GM06990 (cell line): ENCODE measurements at regions not wholly inside any gene's neighbourhood (a gene's known extent, or its start where the extent isn't known, plus 50 kb on each side); places are given as distances from the start of the nearest gene placed in this dataset.

Experiments used
- DNase-seq: peaks from one replicate; pipeline ENCODE4 v3.0.0-alpha.2; 2011; ENCODE audit not compliant: insufficient read length; ENCODE audit errors: extremely low read depth
- H3K27me3 ChIP-seq: replicated peaks from 2 replicates; pipeline ENCODE4 v1.6.0; 2011; ENCODE audit warnings: low read length; ENCODE audit not compliant: control insufficient read depth, insufficient read depth
- H3K36me3 ChIP-seq: 2 replicates; pipeline ENCODE4 v1.5.1; 2011; ENCODE audit warnings: low read length; ENCODE audit not compliant: control insufficient read depth, insufficient read depth
- H3K4me3 ChIP-seq: replicated peaks from 2 replicates; pipeline ENCODE4 v1.5.1; 2011; ENCODE audit warnings: low read depth, mild to moderate bottlenecking, control low read depth, low read length
- CTCF ChIP-seq: IDR thresholded peaks from 2 replicates; pipeline ENCODE4 v1.5.1; 2011; ENCODE audit warnings: low read length, control low read depth, mild to moderate bottlenecking, inconsistent platforms; ENCODE audit not compliant: insufficient read depth, poor library complexity, severe bottlenecking

GRCh38 chr16:73319737-73320136, 271.8 kb upstream of the ZFHX3 start:
- TF ChIP-seq CTCF = no peak
- H3K36me3 ChIP-seq = no peaks in the 10 kb centered on the region
- DNase-seq = no peak
- H3K4me3 ChIP-seq = no peak overlapping the region
- no peaks in the 10 kb centered on the region for H3K27me3 ChIP-seq

- TF ChIP-seq CTCF = no peak
- no peak overlapping the region for H3K4me3 ChIP-seq
- no peak for DNase-seq
- no peaks in the 10 kb centered on the region for H3K27me3 ChIP-seq
- no peaks in the 10 kb centered on the region for H3K36me3 ChIP-seq
Observed at GRCh38 chr16:73319261-73319660, 271.3 kb upstream of the ZFHX3 start.

- Histone ChIP-seq H3K4me3 (no peak overlapping the region), H3K27me3 (no peaks in the 10 kb centered on the region), H3K36me3 (no peaks in the 10 kb centered on the region)
- TF ChIP-seq CTCF = no peak
- DNase-seq = no peak
Observed at GRCh38 chr16:73317321-73317857, 269.5 kb upstream of the ZFHX3 start.

GRCh38 chr16:73315645-73316044, 267.7 kb upstream of the ZFHX3 start:
- Histone ChIP-seq H3K36me3 (no peaks in the 10 kb centered on the region), H3K4me3 (no peak overlapping the region), H3K27me3 (no peaks in the 10 kb centered on the region)
- TF ChIP-seq CTCF = no peak
- DNase-seq = peak; percentile 58

GRCh38 chr16:73313950-73314349, 266.0 kb upstream of the ZFHX3 start:
- DNase-seq = no peak
- no peak for TF ChIP-seq CTCF
- Histone ChIP-seq H3K4me3 (no peak overlapping the region), H3K27me3 (no peaks in the 10 kb centered on the region), H3K36me3 (no peaks in the 10 kb centered on the region)
